Epithelial cell of prostate (primary cell): ENCODE measurements at regions not wholly inside any gene's neighbourhood (a gene's known extent, or its start where the extent isn't known, plus 50 kb on each side); places are given as distances from the start of the nearest gene placed in this dataset.
"Not testable (repeated sequence)": the region's sequence is repeated elsewhere in the genome, so short reads cannot be mapped to it uniquely, and the experiment has no call there.

ENCODE experiments used
- DNase-seq: peaks from one replicate; pipeline ENCODE4 v3.0.0-alpha.2; 2011; ENCODE audit warnings: low read depth, low spot score
- H3K27ac ChIP-seq: fragments of 450-650 bp; 2 replicates; pipeline ENCODE4 v1.5.1; 2017; ENCODE audit warnings: mild to moderate bottlenecking

DNA sequence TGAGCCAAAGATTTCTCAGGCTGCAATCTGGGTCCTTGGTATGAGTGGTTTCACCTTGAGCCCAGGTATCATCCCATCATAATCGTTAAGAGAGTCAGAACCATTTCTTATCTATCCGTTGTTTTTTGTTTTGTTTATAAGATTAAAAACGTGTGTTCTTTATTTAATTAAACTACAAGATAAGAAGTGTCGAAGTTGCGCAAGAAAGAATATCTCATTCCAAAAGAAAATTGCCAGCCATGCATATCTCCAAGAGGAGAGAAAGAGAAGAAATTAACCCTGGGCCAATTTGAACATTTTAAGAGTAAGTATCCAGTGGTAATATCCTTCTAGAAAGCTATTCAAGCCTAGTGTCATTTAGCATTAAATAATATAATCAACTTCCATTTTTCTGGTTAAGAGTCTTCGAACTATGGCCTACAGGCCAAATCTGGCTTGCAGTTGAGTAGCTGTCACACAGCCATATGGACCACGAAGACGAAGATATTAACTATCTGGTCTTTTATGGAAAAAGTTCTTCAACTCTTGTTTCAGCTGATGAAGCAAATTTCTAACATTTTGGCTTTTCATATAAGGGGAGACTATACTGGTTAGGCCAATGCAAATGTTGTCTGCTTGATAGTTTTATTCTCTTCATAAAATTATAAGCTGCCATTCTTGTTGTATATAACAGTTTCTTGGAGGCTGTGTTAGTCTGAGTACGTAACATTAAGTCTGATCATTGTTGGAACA, 576.4 kb downstream of the REEP3 start:
- H3K27ac ChIP-seq = no peak overlapping the region
- DNase-seq = no peak

DNA sequence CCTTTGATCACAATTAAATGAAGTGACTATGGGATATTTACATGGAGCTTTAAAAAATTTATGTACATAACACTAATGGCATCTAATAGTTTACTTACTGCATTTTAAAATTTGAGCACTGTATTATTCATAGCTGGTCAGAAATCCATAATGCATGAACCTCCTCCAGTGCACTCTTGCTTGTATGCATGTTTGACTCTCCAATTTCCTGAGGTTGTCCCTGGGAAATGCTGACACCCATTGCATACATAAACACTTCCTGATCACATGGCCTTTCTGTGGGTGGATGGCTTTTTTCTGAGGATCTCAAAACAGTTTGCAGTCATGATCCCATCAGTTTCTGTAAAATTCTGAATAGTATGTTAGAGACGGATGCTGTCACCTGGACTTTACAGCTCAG, 577.8 kb downstream of the REEP3 start:
- no peak overlapping the region for H3K27ac ChIP-seq
- DNase-seq = no peak

DNA sequence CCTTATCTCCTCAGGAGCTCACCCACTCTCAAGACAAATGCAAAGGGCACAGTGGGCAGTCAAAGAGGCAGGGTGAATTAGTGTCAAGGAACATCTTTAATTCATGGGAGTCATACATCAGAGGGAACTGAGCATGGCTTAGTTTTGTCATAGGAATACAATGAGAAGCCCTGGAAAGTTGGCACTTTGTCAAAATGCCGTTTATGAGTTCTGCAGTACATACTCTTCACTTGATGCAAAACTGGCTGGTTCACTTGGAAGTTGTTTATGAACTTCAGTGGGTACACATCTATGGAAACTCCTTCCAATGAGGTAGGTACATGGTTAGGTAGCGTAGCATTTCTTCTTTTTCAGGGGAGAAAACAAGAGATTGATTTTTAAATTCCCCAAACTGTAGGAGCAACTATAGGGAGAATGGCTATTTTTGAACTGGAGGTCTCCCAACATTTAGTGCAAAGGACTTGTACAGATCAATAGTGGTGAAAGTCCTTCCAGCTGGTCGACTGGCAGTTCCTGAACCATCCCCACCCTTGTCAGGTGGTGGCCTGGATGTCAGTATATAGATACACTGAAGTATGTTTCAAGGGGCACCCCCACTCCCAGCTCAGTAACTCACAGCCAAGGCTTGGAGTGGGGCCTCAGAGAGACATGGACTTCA, 580.5 kb downstream of the REEP3 start:
- no peak overlapping the region for H3K27ac ChIP-seq
- DNase-seq = no peak

DNA sequence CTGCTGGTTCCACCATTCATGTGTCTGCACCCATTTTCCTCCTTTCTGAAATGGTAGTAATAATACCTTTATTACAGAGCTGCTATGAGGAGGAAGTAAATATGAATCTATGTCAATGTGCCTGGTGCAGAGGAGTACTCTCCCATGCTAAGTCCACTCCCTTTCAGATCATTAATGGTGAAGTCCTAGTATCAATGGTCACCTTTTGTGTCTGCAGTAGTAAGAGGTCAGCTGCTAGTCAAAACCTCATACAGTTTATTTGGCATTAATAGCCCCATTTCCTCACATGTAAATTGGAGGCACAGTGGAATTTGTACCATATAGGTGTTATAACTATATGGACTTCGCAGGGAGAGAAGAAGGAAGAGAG, 581.0 kb downstream of the REEP3 start:
- no peak for DNase-seq
- H3K27ac ChIP-seq = no peak overlapping the region

DNA sequence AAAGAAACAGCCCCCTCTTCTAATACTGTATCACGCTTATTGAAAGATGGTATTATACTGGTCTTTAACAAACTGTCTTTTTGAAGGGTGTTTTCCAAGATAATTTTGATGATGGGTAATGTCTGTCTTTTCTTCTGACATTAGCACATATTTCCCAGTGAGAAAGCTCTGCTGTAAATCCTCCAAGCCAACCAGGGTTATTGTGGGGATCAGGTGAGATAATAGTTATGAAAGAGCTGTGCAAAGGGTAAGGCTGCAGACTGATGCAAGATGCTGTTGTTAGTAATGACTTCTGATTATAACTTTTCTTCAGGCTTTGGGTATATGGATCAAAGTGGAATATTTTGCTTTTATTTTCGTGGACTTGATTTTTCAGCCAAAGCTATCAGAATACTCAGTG, 581.7 kb downstream of the REEP3 start:
- no peak for DNase-seq
- no peak overlapping the region for H3K27ac ChIP-seq

DNA sequence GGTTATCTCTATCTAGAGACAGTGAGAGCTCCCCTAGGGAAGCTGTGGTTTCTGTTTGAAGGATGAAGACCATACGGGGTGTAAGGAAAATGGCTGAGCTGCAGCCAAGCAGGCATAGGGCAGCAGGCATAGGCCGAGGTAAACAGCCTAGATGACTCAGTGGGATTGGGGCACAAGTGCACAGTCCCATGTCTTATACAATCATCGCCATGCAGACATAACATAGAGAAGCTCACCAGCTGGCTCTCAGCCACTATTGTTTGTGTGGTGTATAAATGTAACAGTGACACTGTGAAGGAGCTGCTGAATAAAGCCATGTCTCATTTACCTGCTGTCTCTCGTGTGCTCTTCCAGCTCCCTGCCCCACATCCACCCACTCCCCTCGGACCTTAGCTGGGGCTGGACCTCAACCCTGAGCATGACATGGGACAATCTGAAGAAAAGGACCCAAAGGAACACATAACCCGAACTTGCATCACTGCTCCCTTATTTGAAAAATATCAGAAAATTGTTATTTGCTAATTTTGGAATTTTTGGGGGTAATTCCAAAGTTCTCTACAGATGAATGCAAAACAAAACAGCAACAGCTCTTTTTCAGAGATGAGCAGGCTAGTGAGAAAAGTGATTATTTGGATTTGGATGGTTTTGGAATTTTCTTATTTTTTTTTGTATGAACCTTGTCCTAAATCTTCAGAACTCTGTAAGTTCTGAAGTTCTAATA, 582.7 kb downstream of the REEP3 start:
- no peak overlapping the region for H3K27ac ChIP-seq
- DNase-seq = no peak

DNA sequence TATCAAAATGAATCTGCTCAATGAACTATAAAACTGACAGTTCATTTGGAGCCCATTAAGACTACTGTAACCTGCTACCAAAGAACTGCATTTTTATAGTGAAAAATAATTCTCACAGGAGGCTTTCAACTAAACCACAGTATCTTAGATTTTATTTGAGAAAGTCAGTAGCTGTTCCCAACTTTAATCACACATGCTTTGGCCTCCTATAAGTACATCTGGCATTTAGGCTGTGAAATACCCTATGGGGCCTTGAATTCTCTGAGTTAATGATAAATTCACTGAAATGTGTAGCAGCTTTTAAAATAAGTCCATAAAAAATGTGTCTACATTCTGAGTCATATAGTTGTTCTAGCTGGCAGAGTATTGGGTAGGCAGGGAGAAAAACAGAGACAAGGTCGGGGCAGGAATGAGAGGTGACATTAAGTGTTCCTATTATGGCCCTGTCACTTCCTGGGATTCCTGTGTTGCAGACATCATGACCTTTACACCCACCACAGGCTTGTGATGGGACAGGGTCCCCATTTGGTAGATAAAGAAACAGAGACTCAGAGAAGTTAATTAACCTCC, 588.8 kb downstream of the REEP3 start:
- DNase-seq = no peak
- H3K27ac ChIP-seq = no peak overlapping the region

DNA sequence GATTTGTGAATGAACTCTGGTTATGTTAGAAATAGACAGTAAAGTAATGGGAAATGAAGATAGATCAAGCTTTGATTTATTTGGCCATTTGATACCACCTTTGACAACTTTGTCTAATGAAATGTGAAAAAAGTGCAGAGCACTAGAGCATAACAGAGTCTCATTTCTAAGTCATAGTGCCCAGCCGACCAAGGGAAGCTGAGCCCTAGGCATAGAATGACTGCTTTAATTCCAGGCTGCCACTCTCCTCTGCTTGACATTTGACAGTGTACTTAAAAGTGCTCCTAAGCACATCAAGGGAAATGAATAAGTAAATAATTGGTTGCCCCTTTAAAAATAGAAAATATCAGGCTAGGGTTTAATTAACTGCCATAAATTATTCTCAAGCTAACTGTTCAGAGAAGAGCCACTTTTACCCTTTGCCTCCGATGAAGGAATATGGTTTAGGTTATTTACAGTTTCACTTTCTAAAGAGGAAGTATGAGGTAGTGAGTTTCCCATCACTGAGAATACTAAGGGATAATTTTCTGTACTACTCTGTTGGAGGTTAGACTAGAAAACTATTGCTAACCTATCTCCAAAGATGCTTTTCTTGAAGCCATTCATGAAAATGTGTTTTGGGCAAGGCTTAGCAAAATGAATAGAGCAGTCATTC, 591.6 kb downstream of the REEP3 start:
- no peak overlapping the region for H3K27ac ChIP-seq
- no peak for DNase-seq

DNA sequence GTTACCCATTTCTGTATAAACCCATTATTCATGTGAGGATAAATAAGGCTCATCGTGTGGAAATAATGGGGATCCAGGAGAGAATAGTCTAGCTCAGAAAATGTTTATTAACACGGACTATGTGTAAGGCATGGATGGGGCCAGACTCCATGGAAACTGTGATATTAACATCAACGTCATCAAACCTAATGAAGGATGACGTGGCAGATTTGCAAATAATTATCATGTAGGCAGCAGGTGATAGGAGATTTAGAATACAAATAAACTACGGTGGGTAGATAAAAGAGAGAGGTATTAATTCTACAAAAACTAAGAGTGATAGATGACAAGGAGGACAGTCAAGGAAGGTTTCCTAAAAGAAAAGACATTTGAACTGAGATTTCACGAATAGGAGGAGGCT, 592.2 kb downstream of the REEP3 start:
- no peak for DNase-seq
- H3K27ac ChIP-seq = no peak overlapping the region

DNA sequence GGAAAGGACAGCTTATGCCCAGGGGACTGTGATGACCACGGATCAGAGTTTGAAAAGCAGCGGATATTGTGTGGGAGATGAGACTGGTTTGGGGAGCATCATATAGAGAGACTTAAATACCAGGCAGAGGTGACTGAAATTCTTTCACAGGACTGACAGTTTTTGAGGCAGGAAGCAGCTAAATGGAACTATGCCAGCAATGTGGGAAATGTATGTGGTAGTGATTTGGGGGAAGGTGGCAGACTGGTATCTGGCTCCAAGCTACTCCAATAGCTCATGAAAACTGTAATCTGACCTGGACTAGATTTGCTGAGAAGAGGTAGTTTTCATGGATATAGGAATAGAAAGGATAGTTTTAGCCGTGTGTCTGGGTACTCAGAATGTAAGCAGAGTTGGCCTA, 592.6 kb downstream of the REEP3 start:
- no peak for DNase-seq

DNA sequence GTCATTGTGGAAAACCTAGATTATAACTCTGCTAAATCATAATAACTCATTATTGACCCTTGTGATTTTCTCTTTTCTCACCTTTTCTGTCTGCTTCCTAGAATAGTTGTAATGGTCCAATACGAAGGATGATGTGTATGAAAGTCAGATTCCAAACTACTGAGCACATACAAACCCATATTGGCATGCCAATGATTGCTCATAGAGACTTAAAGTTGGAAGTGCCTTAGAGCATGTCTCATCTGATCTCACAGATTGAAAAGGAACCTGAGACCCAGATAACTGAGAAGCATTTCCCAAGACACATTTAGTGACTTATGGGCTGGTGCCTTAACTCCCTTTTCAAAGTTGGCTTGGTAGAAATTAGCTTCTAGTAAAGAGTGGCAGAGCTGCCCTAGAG, 594.3 kb downstream of the REEP3 start:
- H3K27ac ChIP-seq = peak overlapping the region; percentile 37
- DNase-seq = no peak

More for the DNA sequence above, 592.6 kb downstream of the REEP3 start:
- H3K27ac ChIP-seq = no peak overlapping the region

DNA sequence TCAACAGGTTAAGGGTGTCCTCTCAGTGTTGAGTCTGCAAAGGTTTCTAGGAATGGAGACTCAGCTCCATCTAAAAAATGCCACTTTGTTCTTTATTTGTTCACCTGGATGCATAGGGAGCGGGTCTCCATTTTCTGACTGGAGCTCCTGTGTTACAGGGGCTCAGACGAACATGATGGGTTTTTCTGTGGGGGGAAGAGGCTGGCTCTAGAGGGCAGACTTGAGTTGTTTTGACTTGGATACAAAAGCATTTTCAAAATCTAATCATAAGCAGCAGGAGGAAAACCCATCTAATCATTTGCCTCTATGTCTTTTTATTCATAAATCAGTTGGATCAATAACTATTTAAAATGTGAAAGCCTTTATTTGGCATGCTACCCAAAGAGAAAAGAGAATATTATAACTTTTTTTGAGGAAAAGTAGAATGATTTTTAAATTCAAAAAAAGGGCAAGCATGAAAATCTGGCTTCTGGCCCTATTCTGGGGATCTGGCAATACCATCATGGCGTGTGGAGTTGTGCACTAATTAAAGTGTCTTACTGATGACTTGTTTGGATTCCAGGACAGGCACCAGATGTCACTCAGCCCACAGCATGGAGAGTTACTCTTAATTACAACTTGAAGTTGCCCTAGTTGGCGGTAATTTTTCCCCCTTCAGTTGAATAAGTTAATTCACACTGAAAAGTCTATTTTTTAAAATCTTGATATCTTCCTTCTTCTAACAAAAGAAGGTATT, 594.9 kb downstream of the REEP3 start:
- no peak for DNase-seq
- peak overlapping the region; percentile 37 for H3K27ac ChIP-seq

DNA sequence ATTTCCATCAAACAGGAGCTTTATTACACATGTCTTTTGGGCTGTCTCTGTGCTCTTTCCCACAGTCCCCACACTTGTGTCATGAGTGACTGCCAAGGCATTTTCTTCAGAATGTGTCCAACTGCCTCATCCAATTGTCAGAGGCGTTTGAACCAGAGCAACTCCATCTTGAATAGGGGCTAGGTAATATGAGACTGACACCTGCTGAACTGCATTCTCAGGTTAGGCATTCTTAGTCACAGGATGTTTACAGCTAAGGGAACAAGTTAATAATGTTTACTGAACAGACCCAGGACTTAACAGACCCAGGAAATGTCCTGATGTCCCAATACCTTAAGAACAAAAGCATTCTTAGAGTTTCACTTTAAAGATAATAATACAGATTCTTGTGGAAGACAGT, 595.5 kb downstream of the REEP3 start:
- DNase-seq = peak; percentile 6
- H3K27ac ChIP-seq = peak overlapping the region; percentile 37

DNA sequence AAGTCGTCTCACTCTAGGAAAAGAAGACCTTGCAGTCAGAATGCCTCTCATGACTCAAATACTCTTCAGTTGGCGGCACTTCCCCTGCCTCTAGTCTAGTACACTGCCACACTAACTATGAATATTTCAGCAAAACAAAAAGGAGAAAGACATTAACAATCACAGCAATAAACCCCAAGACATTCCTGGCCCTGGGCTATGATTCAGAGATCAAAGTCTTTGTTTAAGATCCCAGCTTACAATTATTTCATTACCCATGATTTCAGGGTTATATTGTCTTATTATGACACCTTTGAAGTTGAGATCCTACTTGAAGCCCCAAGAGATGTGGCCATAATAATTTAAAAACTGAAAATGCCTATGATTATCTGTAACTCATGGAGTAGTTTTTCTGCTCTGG, 597.5 kb downstream of the REEP3 start:
- H3K27ac ChIP-seq = no peak overlapping the region
- DNase-seq = no peak

DNA sequence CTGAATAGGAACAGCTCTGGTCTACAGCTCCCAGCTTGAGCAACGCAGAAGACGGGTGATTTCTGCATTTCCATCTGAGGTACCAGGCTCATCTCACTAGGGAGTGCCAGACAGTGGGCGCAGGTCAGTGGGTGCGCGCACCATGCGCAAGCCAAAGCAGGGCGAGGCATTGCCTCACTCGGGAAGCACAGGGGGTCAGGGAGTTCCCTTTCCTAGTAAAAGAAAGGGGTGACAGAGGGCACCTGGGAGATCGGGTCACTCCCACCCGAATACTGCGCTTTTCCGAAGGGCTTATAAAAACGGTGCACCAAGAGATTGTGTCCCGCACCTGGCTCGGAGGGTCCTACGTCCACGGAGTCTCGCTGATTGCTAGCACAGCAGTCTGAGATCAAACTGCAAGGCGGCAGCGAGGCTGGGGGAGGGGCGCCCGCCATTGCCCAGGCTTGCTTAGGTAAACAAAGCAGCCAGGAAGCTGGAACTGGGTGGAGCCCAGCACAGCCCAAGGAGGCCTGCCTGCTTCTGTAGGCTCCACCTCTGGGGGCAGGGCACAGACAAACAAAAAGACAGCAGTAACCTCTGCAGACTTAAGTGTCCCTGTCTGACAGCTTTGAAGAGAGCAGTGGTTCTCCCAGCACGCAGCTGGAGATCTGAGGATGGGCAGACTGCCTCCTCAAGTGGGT, 599.2 kb downstream of the REEP3 start:
- not testable (repeated sequence) for DNase-seq, H3K27ac ChIP-seq

DNA sequence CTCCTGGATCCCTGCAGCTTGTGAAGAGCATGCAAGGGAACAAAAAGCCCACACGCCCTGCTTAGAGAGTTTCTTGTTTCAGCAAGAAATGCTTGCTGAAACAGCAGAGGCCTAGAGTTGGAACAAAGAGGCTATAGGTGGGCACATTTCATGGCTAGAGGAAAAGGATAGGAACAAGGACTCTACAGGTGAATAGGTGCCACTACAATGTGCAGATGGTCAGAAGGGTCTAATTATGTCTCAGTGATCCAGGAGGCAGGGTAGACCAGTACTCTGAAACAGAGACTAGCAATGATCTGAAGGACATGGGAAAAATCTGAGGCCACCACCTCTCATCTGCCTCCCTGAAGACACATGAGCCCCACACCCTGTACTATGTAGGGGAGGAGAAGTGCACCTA, 609.0 kb downstream of the REEP3 start:
- no peak overlapping the region for H3K27ac ChIP-seq
- DNase-seq = no peak

DNA sequence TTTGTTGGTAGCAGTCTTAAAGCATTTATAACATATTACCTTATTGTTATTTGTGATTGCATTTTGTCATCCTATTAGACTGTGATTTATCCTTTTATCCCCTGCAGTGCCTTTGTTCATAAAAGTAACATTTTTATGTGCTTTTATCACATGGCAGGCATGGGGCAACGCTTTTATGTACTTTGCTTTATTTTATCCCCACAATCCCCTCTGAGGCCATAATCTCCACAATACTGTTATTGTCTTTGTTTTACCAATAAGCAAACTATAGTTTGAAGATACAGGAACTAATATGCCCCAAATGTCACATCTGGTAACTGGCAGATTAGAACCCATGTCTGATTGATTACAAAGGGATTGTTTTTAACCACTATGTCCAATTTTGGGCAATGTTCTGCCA, 613.5 kb downstream of the REEP3 start:
- no peak for DNase-seq
- no peak overlapping the region for H3K27ac ChIP-seq

DNA sequence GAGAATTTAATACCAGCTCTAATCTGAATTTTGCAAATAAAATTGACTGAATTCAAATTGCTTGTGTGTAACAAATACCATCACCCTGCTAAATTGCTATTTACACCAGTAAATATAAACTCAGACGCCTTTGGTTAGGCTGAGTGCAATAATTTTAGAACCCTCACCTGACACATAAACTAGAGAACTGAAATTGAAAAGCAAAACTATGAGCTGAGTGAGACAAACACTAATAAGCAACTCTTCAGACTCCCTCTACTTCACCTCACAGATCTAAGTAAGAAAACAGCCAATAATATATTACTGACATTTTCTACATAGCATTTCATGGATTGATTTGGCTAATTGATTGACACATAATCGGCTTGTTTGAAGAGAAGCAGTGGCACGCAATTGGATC, 621.2 kb downstream of the REEP3 start:
- no peak for DNase-seq
- H3K27ac ChIP-seq = no peak overlapping the region

DNA sequence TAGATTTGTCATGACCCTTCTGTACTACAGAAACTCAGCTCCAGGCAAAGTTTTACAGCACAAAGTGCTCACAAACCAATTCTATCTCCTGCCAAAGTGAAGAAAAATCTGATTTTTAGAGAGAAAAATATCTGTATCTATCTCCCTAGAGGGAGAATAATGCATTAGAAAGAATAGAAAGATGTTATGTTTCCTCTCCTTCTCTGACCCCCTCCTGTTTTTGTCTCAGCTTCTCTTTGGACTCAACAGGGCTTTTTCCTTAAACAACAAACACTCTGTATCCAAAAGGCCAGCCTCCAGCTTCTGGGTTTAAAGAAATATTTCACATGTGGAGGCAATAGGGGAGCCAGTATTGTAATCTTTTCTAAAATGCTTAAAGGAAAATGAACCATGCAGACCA, 627.4 kb downstream of the REEP3 start:
- DNase-seq = no peak
- H3K27ac ChIP-seq = no peak overlapping the region

DNA sequence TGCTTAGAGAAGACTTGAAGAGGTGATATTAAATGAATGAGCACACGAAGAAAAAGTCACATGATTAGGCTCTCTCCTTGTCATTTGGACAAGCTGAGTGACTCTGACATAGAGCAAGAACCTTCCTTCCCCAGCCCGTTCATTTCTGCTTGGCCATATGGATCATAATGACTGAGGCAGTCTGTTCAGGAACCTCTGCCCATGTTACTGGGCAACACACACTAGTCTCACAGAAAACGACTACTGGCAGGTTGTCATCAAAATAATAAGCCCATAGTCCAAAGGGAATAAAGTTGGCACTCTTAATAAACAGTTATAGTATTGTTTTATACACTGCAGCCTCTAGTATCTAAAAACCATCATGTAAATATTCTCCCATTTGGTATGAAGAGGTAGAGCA, 635.0 kb downstream of the REEP3 start:
- no peak overlapping the region for H3K27ac ChIP-seq
- DNase-seq = no peak
